ENCODE measurements at regions not wholly inside any gene's neighbourhood (a gene's known extent, or its start where the extent isn't known, plus 50 kb on each side); places are given as distances from the start of the nearest gene placed in this dataset.

- no peak overlapping the region for H3K9ac ChIP-seq (ENCODE audit: insufficient read length, low read depth)
- H3K36me3 ChIP-seq (ENCODE audit: insufficient read depth, insufficient read length, low read length) = no peaks in the 10 kb centered on the region
- H3K4me3 ChIP-seq (ENCODE audit: insufficient read length, low read depth) = no peak overlapping the region
- peaks cover 17% of the 10 kb centered on the region for H3K4me1 ChIP-seq (ENCODE audit: insufficient read depth, insufficient read length)
- H3K9me3 ChIP-seq (ENCODE audit: insufficient read depth, low read length) = no peaks in the 10 kb centered on the region; the same call in 1 of the 2 replicates
- TF ChIP-seq ZNF274 (IDR thresholded peaks at IDR 0.05; ENCODE audit: low read depth, low read length) (no peak), YY1 (IDR thresholded peaks at IDR 0.05; ENCODE audit: insufficient read depth, insufficient read length) (no peak), SUZ12 (IDR thresholded peaks at IDR 0.05; ENCODE audit: extremely low read depth, insufficient read depth, insufficient read length) (no peak)
- DNase-seq (ENCODE audit: low read depth, low spot score) = no peak
- no peaks in the 10 kb centered on the region for H3K27me3 ChIP-seq (ENCODE audit: insufficient read depth, insufficient read length)
These were observed 94.7 kb downstream of the PLXNA1 start for GRCh38 chr3:127077505-127078064.

- Histone ChIP-seq H3K9ac (ENCODE audit: insufficient read length, low read depth) (no peak overlapping the region), H3K4me3 (ENCODE audit: insufficient read length, low read depth) (no peak overlapping the region), H3K4me1 (ENCODE audit: insufficient read depth, insufficient read length) (peaks cover 10% of the 10 kb centered on the region), H3K36me3 (ENCODE audit: insufficient read depth, insufficient read length, low read length) (no peaks in the 10 kb centered on the region), H3K9me3 (ENCODE audit: insufficient read depth, low read length) (no peaks in the 10 kb centered on the region; the same call in 1 of the 2 replicates), H3K27me3 (ENCODE audit: insufficient read depth, insufficient read length) (no peaks in the 10 kb centered on the region)
- no peak for TF ChIP-seq SUZ12 (IDR thresholded peaks at IDR 0.05; ENCODE audit: extremely low read depth, insufficient read depth, insufficient read length)
- no peak for TF ChIP-seq YY1 (IDR thresholded peaks at IDR 0.05; ENCODE audit: insufficient read depth, insufficient read length)
- TF ChIP-seq ZNF274 (IDR thresholded peaks at IDR 0.05; ENCODE audit: low read depth, low read length) = no peak
- DNase-seq (ENCODE audit: low read depth, low spot score) = no peak
These were observed 95.7 kb downstream of the PLXNA1 start for GRCh38 chr3:127078626-127079025.

- H3K9me3 ChIP-seq (ENCODE audit: insufficient read depth, low read length) = no peaks in the 10 kb centered on the region; the same call in 1 of the 2 replicates
- DNase-seq (ENCODE audit: low read depth, low spot score) = no peak
- TF ChIP-seq ZNF274 (IDR thresholded peaks at IDR 0.05; ENCODE audit: low read depth, low read length) (no peak), YY1 (IDR thresholded peaks at IDR 0.05; ENCODE audit: insufficient read depth, insufficient read length) (no peak), SUZ12 (IDR thresholded peaks at IDR 0.05; ENCODE audit: extremely low read depth, insufficient read depth, insufficient read length) (no peak)
These were observed 96.3 kb downstream of the PLXNA1 start for GRCh38 chr3:127079211-127079610.

GRCh38 chr3:127081001-127081720, 98.2 kb downstream of the PLXNA1 start:
- no peak for TF ChIP-seq ZNF274 (IDR thresholded peaks at IDR 0.05; ENCODE audit: low read depth, low read length)
- TF ChIP-seq YY1 (IDR thresholded peaks at IDR 0.05; ENCODE audit: insufficient read depth, insufficient read length) = no peak
- no peak for TF ChIP-seq SUZ12 (IDR thresholded peaks at IDR 0.05; ENCODE audit: extremely low read depth, insufficient read depth, insufficient read length)
- no peak overlapping the region for H3K9ac ChIP-seq (ENCODE audit: insufficient read length, low read depth)
- no peaks in the 10 kb centered on the region for H3K4me1 ChIP-seq (ENCODE audit: insufficient read depth, insufficient read length)
- no peaks in the 10 kb centered on the region for H3K27me3 ChIP-seq (ENCODE audit: insufficient read depth, insufficient read length)
- DNase-seq (ENCODE audit: low read depth, low spot score) = no peak
- no peak overlapping the region for H3K4me3 ChIP-seq (ENCODE audit: insufficient read length, low read depth)
- H3K9me3 ChIP-seq (ENCODE audit: insufficient read depth, low read length) = no peaks in the 10 kb centered on the region; the same call in 1 of the 2 replicates
- H3K36me3 ChIP-seq (ENCODE audit: insufficient read depth, insufficient read length, low read length) = no peaks in the 10 kb centered on the region

More at GRCh38 chr3:127079211-127079610, 96.3 kb downstream of the PLXNA1 start:
- H3K4me3 ChIP-seq (ENCODE audit: insufficient read length, low read depth) = no peak overlapping the region
- no peak overlapping the region for H3K9ac ChIP-seq (ENCODE audit: insufficient read length, low read depth)
- no peaks in the 10 kb centered on the region for H3K36me3 ChIP-seq (ENCODE audit: insufficient read depth, insufficient read length, low read length)
- no peaks in the 10 kb centered on the region for H3K27me3 ChIP-seq (ENCODE audit: insufficient read depth, insufficient read length)
- peaks cover 6% of the 10 kb centered on the region for H3K4me1 ChIP-seq (ENCODE audit: insufficient read depth, insufficient read length)

GRCh38 chr3:127082066-127082465, 99.2 kb downstream of the PLXNA1 start:
- Histone ChIP-seq H3K9ac (ENCODE audit: insufficient read length, low read depth) (no peak overlapping the region), H3K27me3 (ENCODE audit: insufficient read depth, insufficient read length) (no peaks in the 10 kb centered on the region), H3K4me3 (ENCODE audit: insufficient read length, low read depth) (no peak overlapping the region), H3K4me1 (ENCODE audit: insufficient read depth, insufficient read length) (no peaks in the 10 kb centered on the region), H3K36me3 (ENCODE audit: insufficient read depth, insufficient read length, low read length) (no peaks in the 10 kb centered on the region), H3K9me3 (ENCODE audit: insufficient read depth, low read length) (no peaks in the 10 kb centered on the region; the same call in 1 of the 2 replicates)
- TF ChIP-seq YY1 (IDR thresholded peaks at IDR 0.05; ENCODE audit: insufficient read depth, insufficient read length) (no peak), SUZ12 (IDR thresholded peaks at IDR 0.05; ENCODE audit: extremely low read depth, insufficient read depth, insufficient read length) (no peak), ZNF274 (IDR thresholded peaks at IDR 0.05; ENCODE audit: low read depth, low read length) (no peak)
- no peak for DNase-seq (ENCODE audit: low read depth, low spot score)

- Histone ChIP-seq H3K4me3 (ENCODE audit: insufficient read length, low read depth) (no peak overlapping the region), H3K9me3 (ENCODE audit: insufficient read depth, low read length) (no peaks in the 10 kb centered on the region), H3K4me1 (ENCODE audit: insufficient read depth, insufficient read length) (peaks cover 8% of the 10 kb centered on the region), H3K9ac (ENCODE audit: insufficient read length, low read depth) (no peak overlapping the region), H3K36me3 (ENCODE audit: insufficient read depth, insufficient read length, low read length) (no peaks in the 10 kb centered on the region), H3K27me3 (ENCODE audit: insufficient read depth, insufficient read length) (no peaks in the 10 kb centered on the region)
- DNase-seq (ENCODE audit: low read depth, low spot score) = no peak
- TF ChIP-seq SUZ12 (IDR thresholded peaks at IDR 0.05; ENCODE audit: extremely low read depth, insufficient read depth, insufficient read length) (no peak), YY1 (IDR thresholded peaks at IDR 0.05; ENCODE audit: insufficient read depth, insufficient read length) (no peak), ZNF274 (IDR thresholded peaks at IDR 0.05; ENCODE audit: low read depth, low read length) (no peak)
These were observed 101.0 kb downstream of the PLXNA1 start for GRCh38 chr3:127083778-127084397.

GRCh38 chr3:127084401-127084990, 101.6 kb downstream of the PLXNA1 start:
- no peak for TF ChIP-seq SUZ12 (IDR thresholded peaks at IDR 0.05; ENCODE audit: extremely low read depth, insufficient read depth, insufficient read length)
- no peak for TF ChIP-seq ZNF274 (IDR thresholded peaks at IDR 0.05; ENCODE audit: low read depth, low read length)
- TF ChIP-seq YY1 (IDR thresholded peaks at IDR 0.05; ENCODE audit: insufficient read depth, insufficient read length) = no peak
- Histone ChIP-seq H3K4me3 (ENCODE audit: insufficient read length, low read depth) (no peak overlapping the region), H3K4me1 (ENCODE audit: insufficient read depth, insufficient read length) (peaks cover 12% of the 10 kb centered on the region), H3K9me3 (ENCODE audit: insufficient read depth, low read length) (no peaks in the 10 kb centered on the region), H3K9ac (ENCODE audit: insufficient read length, low read depth) (no peak overlapping the region), H3K36me3 (ENCODE audit: insufficient read depth, insufficient read length, low read length) (no peaks in the 10 kb centered on the region), H3K27me3 (ENCODE audit: insufficient read depth, insufficient read length) (no peaks in the 10 kb centered on the region)
- DNase-seq (ENCODE audit: low read depth, low spot score) = no peak

All from NT2/D1 (cell line).